Neural cell (in vitro differentiated cells): ENCODE measurements at regions not wholly inside any gene's neighbourhood (a gene's known extent, or its start where the extent isn't known, plus 50 kb on each side); places are given as distances from the start of the nearest gene placed in this dataset.

Source experiments
- H2AFZ ChIP-seq: fragments of 200-600, 300-800 bp; sonication (generic), shearing (Covaris generic); 2 replicates; pipeline ENCODE4 v1.6.0; 2014; ENCODE audit warnings: low read depth, mild to moderate bottlenecking, antibody characterized with exemption, low read length, moderate library complexity
- H3F3A ChIP-seq: fragments of 200-600 bp; shearing (Covaris generic); 2 replicates; pipeline ENCODE4 v1.6.1; 2016; ENCODE audit warnings: mild to moderate bottlenecking, moderate library complexity, mixed read lengths, antibody characterized with exemption, low read length; ENCODE audit not compliant: insufficient read depth, poor library complexity, severe bottlenecking
- H3K27ac ChIP-seq: fragments of 200-600, 300-800 bp; sonication (generic), shearing (Covaris generic); 2 replicates; pipeline ENCODE4 v1.5.1; 2014; ENCODE audit warnings: mild to moderate bottlenecking, low read length, moderate library complexity
- H3K27me3 ChIP-seq: fragments of 300-800, 200-600 bp; sonication (generic), shearing (Covaris generic); 2 replicates; pipeline ENCODE4 v1.6.0; 2014; ENCODE audit warnings: mild to moderate bottlenecking, low read depth, low read length, moderate library complexity; ENCODE audit not compliant: insufficient read depth
- H3K36me3 ChIP-seq: fragments of 300-800, 200-600 bp; sonication (generic), shearing (Covaris generic); 2 replicates; pipeline ENCODE4 v1.5.1; 2014; ENCODE audit warnings: mild to moderate bottlenecking, antibody characterized with exemption, low read length, moderate library complexity; ENCODE audit not compliant: insufficient read depth
- H3K4me2 ChIP-seq: fragments of 300-800, 200-600 bp; sonication (generic), shearing (Covaris generic); 2 replicates; pipeline ENCODE4 v1.6.0; 2014; ENCODE audit warnings: mild to moderate bottlenecking, low read length
- H3K4me3 ChIP-seq: fragments of 300-800, 200-600 bp; sonication (generic), shearing (Covaris generic); 2 replicates; pipeline ENCODE4 v1.5.1; 2014; ENCODE audit warnings: mild to moderate bottlenecking, low read length, moderate library complexity
- H3K79me2 ChIP-seq: fragments of 200-600 bp; shearing (Covaris generic); replicated peaks from 2 replicates; pipeline ENCODE4 v1.6.0; 2014; ENCODE audit warnings: mild to moderate bottlenecking, low read length, moderate library complexity; ENCODE audit not compliant: insufficient read depth
- H3K9ac ChIP-seq: fragments of 300-800, 200-600 bp; sonication (generic), shearing (Covaris generic); 2 replicates; pipeline ENCODE4 v1.6.1; 2016; ENCODE audit warnings: mild to moderate bottlenecking, low read length, mixed read lengths
- H3K9me2 ChIP-seq: fragments of 200-600 bp; shearing (Covaris generic); 2 replicates; pipeline ENCODE4 v1.6.1; 2016; ENCODE audit warnings: mild to moderate bottlenecking, low read length, mixed read lengths; ENCODE audit not compliant: insufficient read depth
- H3K9me3 ChIP-seq: fragments of 200-600, 300-800 bp; sonication (generic), shearing (Covaris generic); 2 replicates; pipeline ENCODE4 v1.6.1; 2016; ENCODE audit warnings: mild to moderate bottlenecking, mixed run types, low read length, moderate library complexity, mixed read lengths
- H4K20me1 ChIP-seq: fragments of 200-600 bp; shearing (Covaris generic); 2 replicates; pipeline ENCODE4 v1.6.1; 2016; ENCODE audit warnings: mild to moderate bottlenecking, mixed run types; ENCODE audit not compliant: insufficient read depth
- EP300 ChIP-seq: fragments of 450-650 bp; conservative IDR thresholded peaks from 2 replicates; pipeline ENCODE4 v1.6.1; 2014; ENCODE audit warnings: antibody characterized with exemption, mild to moderate bottlenecking, moderate library complexity; ENCODE audit not compliant: poor library complexity, severe bottlenecking
- EZH2 ChIP-seq: fragments of 200-600, 300-800 bp; shearing (Covaris generic), sonication (generic); IDR thresholded peaks from 2 replicates; pipeline ENCODE4 v1.6.1; 2014; ENCODE audit warnings: antibody characterized with exemption, low read length, borderline replicate concordance, mild to moderate bottlenecking; ENCODE audit not compliant: insufficient read depth, poor library complexity, severe bottlenecking
- MXI1 ChIP-seq: fragments of 450-650 bp; conservative IDR thresholded peaks from 2 replicates; pipeline ENCODE4 v1.6.1; 2014; ENCODE audit warnings: antibody characterized with exemption, mild to moderate bottlenecking; ENCODE audit not compliant: poor library complexity, severe bottlenecking
- POLR2AphosphoS5 ChIP-seq: IDR thresholded peaks from 2 replicates; pipeline ENCODE4 v1.6.1; 2012
- RAD21 ChIP-seq: fragments of 450-650 bp; conservative IDR thresholded peaks from 2 replicates; pipeline ENCODE4 v1.6.1; 2014; ENCODE audit warnings: antibody characterized with exemption, mild to moderate bottlenecking, moderate library complexity
- REST ChIP-seq: IDR thresholded peaks from 2 replicates; pipeline ENCODE4 v1.6.1; 2012; ENCODE audit warnings: borderline replicate concordance
- SMC3 ChIP-seq: fragments of 450-650 bp; conservative IDR thresholded peaks from 2 replicates; pipeline ENCODE4 v1.6.1; 2014; ENCODE audit warnings: antibody characterized with exemption, mild to moderate bottlenecking, moderate library complexity; ENCODE audit not compliant: poor library complexity
- TAF1 ChIP-seq: IDR thresholded peaks from 2 replicates; pipeline ENCODE4 v1.6.1; 2012; ENCODE audit warnings: low read depth
- TF ChIP-seq, protein P1 (sequence below): fragments of 450-650 bp; IDR thresholded peaks from 2 replicates; pipeline ENCODE4 v1.5.1; 2014; ENCODE audit warnings: antibody characterized with exemption, mild to moderate bottlenecking, moderate library complexity; ENCODE audit not compliant: poor library complexity, severe bottlenecking

GRCh38 chr2:14941151-14941631, 308.7 kb downstream of the LRATD1 start:
- Histone ChIP-seq H3K79me2 (no peaks in the 10 kb centered on the region), H3K4me3 (no peak overlapping the region), H3K9ac (no peak overlapping the region), H3K27ac (no peak overlapping the region), H3K9me3 (no peaks in the 10 kb centered on the region), H2AFZ (no peak overlapping the region), H3F3A (no peaks in the 10 kb centered on the region), H4K20me1 (no peaks in the 10 kb centered on the region), H3K4me2 (no peak overlapping the region), H3K9me2 (no peaks in the 10 kb centered on the region), H3K27me3 (no peaks in the 10 kb centered on the region), H3K36me3 (no peaks in the 10 kb centered on the region)
- TF ChIP-seq SMC3 = no peak

GRCh38 chr2:14942987-14943386, 310.5 kb downstream of the LRATD1 start:
- no peak overlapping the region for H3K9ac ChIP-seq
- no peak overlapping the region for H3K4me2 ChIP-seq
- TF ChIP-seq TAF1 = no peak
- no peak for TF ChIP-seq POLR2AphosphoS5
- TF ChIP-seq MXI1 = no peak
- TF ChIP-seq, protein P1, sequence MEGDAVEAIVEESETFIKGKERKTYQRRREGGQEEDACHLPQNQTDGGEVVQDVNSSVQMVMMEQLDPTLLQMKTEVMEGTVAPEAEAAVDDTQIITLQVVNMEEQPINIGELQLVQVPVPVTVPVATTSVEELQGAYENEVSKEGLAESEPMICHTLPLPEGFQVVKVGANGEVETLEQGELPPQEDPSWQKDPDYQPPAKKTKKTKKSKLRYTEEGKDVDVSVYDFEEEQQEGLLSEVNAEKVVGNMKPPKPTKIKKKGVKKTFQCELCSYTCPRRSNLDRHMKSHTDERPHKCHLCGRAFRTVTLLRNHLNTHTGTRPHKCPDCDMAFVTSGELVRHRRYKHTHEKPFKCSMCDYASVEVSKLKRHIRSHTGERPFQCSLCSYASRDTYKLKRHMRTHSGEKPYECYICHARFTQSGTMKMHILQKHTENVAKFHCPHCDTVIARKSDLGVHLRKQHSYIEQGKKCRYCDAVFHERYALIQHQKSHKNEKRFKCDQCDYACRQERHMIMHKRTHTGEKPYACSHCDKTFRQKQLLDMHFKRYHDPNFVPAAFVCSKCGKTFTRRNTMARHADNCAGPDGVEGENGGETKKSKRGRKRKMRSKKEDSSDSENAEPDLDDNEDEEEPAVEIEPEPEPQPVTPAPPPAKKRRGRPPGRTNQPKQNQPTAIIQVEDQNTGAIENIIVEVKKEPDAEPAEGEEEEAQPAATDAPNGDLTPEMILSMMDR = no peak
- no peak for TF ChIP-seq EP300
- no peaks in the 10 kb centered on the region for H4K20me1 ChIP-seq
- H3F3A ChIP-seq = no peaks in the 10 kb centered on the region
- H3K36me3 ChIP-seq = no peaks in the 10 kb centered on the region
- no peaks in the 10 kb centered on the region for H3K9me3 ChIP-seq
- H2AFZ ChIP-seq = no peak overlapping the region
- H3K9me2 ChIP-seq = no peaks in the 10 kb centered on the region
- H3K27me3 ChIP-seq = no peaks in the 10 kb centered on the region
- no peak overlapping the region for H3K4me3 ChIP-seq
- no peaks in the 10 kb centered on the region for H3K79me2 ChIP-seq
- H3K27ac ChIP-seq = no peak overlapping the region

DNA sequence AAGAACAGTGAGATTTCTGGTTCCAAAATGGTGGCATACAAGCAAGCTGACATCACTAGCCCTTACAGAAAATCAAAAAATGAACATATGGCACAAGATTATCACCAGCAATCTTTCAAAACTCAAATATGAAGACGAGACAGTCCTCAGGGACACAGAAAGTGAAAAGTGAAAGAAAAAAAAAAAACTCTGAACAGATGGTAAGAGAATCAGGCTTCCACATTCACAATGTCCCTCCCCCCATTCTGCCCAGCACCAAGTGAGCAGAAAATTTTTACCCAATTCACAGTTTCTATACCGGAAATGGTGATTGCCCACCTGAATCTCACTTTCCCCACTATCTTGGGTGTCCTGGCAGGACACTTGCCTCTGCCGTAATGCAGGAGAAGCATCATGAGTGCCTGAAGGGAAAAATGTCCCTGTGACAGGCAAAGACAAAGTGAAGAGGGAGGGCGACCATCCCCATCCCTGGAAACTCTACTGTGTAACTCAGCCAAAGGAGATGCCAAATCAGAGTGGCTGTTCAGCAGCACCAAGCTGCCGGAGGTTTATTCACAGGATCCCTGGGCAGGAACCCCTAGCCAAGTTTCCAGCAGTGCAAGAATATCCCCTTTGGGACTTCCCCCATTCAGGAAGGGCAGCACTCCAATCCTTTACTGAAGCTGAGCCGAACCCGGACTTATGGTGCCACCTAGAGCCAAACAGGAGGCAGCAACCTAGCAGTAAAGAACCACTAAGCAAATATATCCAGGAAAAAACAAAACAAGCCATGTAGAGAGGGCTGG, 312.2 kb downstream of the LRATD1 start:
- no peak overlapping the region for H3K27ac ChIP-seq
- no peaks in the 10 kb centered on the region for H3K79me2 ChIP-seq
- no peak overlapping the region for H3K4me2 ChIP-seq
- no peaks in the 10 kb centered on the region for H4K20me1 ChIP-seq
- H2AFZ ChIP-seq = no peak overlapping the region
- H3K4me3 ChIP-seq = no peak overlapping the region
- no peak overlapping the region for H3K9ac ChIP-seq
- TF ChIP-seq EZH2 = no peak
- no peak for TF ChIP-seq REST
- TF ChIP-seq RAD21 = peak; percentile 51
- no peak for TF ChIP-seq POLR2AphosphoS5
- TF ChIP-seq, protein P1 = peak; percentile 42
- TF ChIP-seq TAF1 = no peak
- peak; percentile 48 for TF ChIP-seq SMC3
- no peak for TF ChIP-seq MXI1
- no peak for TF ChIP-seq EP300
- H3K27me3 ChIP-seq = no peaks in the 10 kb centered on the region
- H3K36me3 ChIP-seq = no peaks in the 10 kb centered on the region
- H3F3A ChIP-seq = no peaks in the 10 kb centered on the region
- no peaks in the 10 kb centered on the region for H3K9me2 ChIP-seq
- H3K9me3 ChIP-seq = no peaks in the 10 kb centered on the region
